HG03460 (cell line): ENCODE measurements at regions not wholly inside any gene's neighbourhood (a gene's known extent, or its start where the extent isn't known, plus 50 kb on each side); places are given as distances from the start of the nearest gene placed in this dataset.

ENCODE experiments used
- ATAC-seq: cut with Tn5 transposase; IDR thresholded peaks from one replicate; pipeline ENCODE4 v1.9.1; 2021; ENCODE audit not compliant: unreplicated experiment

- no peak for ATAC-seq
These were observed 142.0 kb downstream of the TMEM30B start for GRCh38 chr14:61139006-61139599.

GRCh38 chr14:61132894-61133293, 148.2 kb downstream of the TMEM30B start:
- ATAC-seq = no peak

- ATAC-seq = no peak
These were observed 148.8 kb downstream of the TMEM30B start for GRCh38 chr14:61132336-61132735.

GRCh38 chr14:61130512-61131260, 149.6 kb downstream of the SLC38A6 start:
- ATAC-seq = no peak

GRCh38 chr14:61129168-61129745, 148.2 kb downstream of the SLC38A6 start:
- no peak for ATAC-seq

GRCh38 chr14:61128382-61129167, 147.5 kb downstream of the SLC38A6 start:
- no peak for ATAC-seq

GRCh38 chr14:61126603-61127498, 145.8 kb downstream of the SLC38A6 start:
- no peak for ATAC-seq

GRCh38 chr14:61125867-61126572, 145.0 kb downstream of the SLC38A6 start:
- no peak for ATAC-seq

GRCh38 chr14:61125041-61125866, 144.2 kb downstream of the SLC38A6 start:
- ATAC-seq = no peak

- ATAC-seq = no peak
These were observed 141.8 kb downstream of the SLC38A6 start for GRCh38 chr14:61122862-61123261.

GRCh38 chr14:61121355-61121787, 140.3 kb downstream of the SLC38A6 start:
- no peak for ATAC-seq

GRCh38 chr14:61120576-61120975, 139.5 kb downstream of the SLC38A6 start:
- no peak for ATAC-seq

- ATAC-seq = no peak
These were observed 138.0 kb downstream of the SLC38A6 start for GRCh38 chr14:61119006-61119405.

- ATAC-seq = no peak
These were observed 135.3 kb downstream of the SLC38A6 start for GRCh38 chr14:61116369-61116768.

GRCh38 chr14:61113561-61114225, 132.6 kb downstream of the SLC38A6 start:
- ATAC-seq = no peak

GRCh38 chr14:61112506-61112905, 131.5 kb downstream of the SLC38A6 start:
- no peak for ATAC-seq

- ATAC-seq = no peak
These were observed 130.7 kb downstream of the SLC38A6 start for GRCh38 chr14:61111731-61112130.

- ATAC-seq = no peak
These were observed 130.2 kb downstream of the SLC38A6 start for GRCh38 chr14:61111209-61111665.
